ENCODE measurements at regions not wholly inside any gene's neighbourhood (a gene's known extent, or its start where the extent isn't known, plus 50 kb on each side); places are given as distances from the start of the nearest gene placed in this dataset.
"Not testable (repeated sequence)": the region's sequence is repeated elsewhere in the genome, so short reads cannot be mapped to it uniquely, and the experiment has no call there.

DNA sequence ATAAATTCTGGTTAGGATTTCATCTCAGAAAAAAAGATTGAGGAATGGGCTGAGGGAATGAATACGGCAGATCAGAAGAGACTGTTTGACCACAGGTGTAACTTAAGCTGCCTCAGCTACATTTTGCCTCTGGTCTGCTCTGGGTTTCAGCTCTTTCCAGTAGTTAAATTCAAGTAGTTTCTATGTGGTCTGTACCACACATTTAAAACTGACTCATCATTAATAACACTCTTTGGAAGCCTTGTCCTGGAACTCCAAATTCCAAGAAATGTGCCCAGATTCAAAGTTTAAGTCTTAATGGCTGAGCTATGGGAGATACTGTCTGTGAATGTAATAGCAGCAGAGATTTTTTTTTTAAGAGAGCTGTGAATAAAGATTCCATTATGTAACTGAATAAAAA lies 133.1 kb upstream of the IGSF10 start:
- no peak for DNase-seq (ENCODE audit: low spot score)

DNA sequence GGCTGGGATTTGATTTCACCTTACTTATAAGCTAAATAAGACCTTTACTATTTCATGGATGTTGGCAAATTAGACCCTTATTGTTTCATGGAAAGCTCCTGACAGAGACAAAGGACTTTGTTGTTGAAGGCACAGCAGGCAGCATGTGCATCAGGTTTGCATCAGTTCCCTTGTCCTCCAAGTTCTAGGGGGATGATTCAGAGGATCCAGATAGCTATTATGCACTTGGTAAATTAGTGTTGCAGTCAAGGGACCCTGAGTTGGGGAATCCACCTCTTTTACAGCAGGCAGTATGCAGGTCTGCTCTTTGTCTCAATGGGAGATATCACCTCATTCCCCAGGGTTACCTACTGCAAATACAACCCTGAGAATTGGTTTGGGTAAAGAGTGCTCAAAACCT lies 131.4 kb upstream of the IGSF10 start:
- DNase-seq (ENCODE audit: low spot score), result no peak

DNA sequence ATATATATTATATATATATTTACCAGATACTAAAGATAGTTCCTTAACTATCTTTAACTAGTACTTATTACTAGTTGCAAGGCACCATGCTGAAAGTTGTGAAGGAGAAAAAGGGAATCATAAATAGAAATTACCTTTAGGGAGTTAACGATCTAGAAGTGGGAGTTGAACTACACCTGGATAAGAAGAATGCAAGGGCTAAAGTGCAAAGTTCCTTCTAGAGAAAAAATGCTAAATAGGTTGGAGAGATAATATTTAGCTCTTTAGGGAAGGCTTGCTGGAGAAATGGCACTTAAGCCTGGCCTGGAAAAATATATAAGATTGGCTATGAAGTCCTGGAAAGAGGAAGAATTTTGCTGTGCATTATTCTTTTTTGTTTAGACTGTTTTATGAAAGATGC lies 130.6 kb upstream of the IGSF10 start:
- no peak for DNase-seq (ENCODE audit: low spot score)

DNA sequence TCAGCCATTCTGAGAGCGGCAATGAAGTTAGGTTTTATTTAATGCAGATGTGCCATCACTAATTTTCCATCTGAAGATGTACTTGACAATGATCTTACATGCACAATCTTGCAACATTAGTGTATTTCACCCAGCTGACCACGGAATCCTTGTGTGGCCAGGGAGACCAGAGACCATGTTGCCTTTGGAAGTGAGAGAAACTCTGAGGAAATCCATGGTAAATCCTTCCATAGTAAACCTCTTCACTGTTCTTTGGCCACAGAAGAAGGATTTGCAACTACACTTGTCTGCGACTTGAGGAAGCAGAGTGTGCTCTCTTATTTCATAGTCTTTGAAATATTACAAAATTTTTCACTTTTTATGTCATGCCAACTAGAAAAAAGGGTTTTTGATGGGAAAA lies 128.4 kb upstream of the IGSF10 start:
- no peak for DNase-seq (ENCODE audit: low spot score)

DNA sequence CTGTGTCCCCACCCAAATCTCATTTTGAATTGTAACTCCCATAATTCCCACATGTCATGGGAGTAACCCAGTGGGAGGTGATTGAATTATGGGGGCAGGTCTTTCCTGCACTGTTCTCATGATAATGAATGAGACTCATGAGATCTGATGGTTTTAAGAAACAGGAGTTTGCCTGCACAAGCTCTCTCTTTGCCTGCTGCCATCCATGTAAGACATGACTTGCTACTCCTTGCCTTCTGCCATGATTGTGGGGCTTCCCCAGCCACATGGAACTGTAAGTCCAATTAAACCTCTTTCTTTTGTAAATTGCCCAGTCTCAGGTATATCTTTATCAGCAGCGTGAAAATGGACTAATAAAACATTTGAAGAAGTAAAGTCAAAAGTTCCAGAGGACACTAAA lies 126.8 kb upstream of the IGSF10 start:
- DNase-seq (ENCODE audit: low spot score), result not testable (repeated sequence)

DNA sequence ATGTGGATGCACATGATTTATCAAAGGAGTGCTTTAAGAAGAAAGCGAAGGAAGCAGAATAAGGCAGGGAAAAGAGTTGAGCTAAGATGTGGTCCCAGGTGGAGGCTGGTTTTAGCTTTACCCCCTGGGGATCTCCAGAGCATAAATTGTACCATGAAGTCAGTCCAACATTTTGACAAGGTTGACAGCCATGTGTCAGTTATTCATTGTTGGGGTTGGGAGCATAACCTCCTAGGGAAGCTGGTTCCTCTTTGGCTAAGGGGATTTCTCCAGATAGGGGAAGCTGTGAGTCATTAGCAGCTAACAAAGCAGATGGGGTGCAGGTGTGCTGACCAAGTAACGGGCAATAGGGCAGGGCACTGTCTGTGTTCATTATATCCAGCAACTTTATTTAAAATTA lies 123.7 kb upstream of the IGSF10 start:
- no peak for DNase-seq (ENCODE audit: low spot score)

DNA sequence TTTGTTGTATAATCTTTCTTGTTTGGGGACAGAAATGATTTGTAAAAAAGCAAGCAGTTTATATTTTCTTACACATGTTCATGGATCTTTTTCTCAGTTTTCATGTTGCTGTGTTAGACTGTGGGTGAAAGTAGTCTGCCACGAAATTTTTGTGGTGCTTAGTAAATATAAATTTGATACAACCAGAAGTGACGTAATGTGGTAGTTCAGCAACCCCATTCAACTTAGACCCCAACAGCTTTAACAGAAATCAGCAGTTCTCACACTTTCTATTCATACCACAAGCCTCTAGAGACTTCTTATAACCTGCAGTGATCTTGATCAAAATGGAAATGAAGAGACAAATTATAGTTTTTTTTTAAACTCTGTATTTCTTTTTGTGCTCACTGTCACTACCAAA lies 120.2 kb upstream of the IGSF10 start:
- DNase-seq (ENCODE audit: low spot score), result no peak

DNA sequence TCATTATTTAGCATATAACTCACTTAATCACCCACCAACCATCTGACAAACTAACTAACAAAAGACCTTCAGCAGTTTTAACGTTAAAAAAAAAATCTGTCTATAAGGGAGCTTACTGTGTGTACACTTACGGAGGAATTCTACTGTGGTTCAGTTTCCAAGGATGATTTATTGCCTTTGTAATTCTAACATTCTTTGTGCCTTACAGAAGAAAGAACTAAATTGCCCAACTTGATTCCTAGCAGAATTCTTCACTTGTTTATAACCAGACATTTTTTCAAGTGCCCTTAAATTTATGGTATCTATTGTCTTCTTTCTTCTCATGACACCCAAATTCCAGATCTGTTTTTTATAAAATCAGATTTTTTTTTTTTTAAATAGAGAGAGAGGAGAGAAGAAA lies 119.7 kb upstream of the IGSF10 start:
- DNase-seq (ENCODE audit: low spot score), result no peak

DNA sequence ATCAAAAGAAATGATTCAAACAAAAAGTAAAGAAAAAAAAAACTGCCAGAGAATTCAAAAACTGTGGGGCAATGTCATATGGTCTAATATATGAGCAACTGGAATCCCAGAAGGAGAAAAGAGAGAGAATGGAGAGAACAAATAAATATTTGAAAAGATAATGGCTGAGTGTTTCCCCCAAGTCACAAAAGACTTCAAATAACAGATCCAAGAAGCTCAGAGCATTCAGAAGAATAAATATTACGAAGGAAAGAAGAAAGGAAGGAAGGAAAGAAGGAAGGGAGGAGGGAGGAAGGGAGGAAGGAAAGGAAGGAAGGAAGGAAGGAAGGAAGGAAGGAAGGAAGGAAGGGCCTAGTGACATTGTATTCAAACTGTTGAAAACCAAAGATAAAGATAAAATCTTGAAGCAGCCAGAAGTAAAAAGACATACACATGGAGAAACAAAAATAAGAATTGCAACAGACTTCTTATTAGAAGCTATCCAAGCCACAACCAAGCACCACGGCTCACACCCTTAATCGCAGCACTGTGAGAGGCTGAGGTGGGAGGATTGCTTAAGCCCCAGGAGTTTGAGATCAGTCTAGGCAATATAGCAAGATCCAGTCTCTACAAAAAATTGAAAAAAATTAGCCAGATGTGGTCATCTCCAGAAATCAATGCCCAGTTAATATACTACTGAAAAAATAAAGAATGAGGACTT lies 118.9 kb upstream of the IGSF10 start:
- no peak for DNase-seq (ENCODE audit: low spot score)

DNA sequence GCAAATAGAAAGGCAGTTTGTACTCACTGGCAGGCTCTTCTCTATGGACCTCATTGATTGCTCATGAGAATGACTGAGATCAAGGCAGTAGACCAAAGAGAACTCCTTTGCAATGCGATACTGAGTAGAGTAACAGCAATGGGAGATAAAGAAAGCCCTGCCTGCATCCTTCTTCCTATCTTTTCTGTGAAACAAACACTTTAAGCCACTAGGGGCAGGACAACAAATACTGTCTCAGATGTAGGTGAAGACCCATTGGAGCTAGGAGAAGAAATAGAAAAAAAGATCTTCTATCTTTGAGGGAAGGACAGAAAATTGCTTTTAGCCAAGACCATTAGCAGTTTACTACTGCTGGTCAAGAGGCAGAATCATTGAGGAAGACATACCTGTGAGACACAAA lies 117.6 kb upstream of the IGSF10 start:
- DNase-seq (ENCODE audit: low spot score), result no peak

DNA sequence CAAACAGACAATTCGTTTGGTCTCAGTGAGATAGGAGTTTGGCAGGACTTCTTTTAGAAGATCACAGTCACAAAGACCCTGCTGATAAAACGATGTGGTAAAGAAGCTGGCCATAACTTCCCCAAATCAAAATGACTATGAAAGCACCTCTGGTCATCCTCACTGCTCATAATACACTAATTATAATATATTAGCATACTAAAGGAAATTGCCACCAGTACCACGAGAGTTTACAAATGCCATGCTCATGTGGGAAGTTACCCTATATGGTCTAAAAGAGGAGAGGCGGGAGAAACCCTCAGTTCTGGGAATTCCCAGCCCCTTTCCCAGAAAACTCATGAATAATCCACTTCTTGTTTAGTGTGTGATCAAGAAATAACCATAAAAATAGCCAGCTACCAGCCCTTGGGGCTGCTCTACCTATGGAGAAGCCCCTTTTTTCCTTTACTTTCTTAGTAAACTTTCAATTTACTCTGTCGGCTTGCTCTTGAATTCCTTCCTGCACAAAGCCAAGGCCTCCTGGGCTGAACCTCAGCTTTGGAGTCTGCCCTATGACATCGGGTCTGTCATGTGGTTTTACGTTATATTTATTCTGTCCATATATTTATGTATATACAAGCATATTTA lies 115.8 kb upstream of the IGSF10 start:
- DNase-seq (ENCODE audit: low spot score), result no peak

DNA sequence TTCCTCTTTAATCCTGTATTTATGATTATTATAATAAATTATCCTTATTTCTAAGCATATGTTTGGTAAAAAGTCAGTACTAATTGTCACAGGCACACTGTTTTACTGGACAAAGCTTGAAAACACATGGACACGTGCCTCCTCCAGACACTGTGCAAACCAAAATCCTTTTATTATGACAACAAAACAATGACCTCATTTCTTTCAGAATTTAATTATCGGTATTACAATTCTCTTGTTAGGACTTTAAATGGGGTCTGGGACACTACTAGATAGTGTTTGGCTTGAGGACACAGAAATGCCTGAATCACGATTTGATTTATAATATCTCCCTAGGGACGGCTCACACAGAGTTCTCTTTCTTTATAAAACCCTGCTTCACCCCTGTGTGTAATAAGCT lies 107.3 kb upstream of the IGSF10 start:
- no peak for DNase-seq (ENCODE audit: low spot score)

DNA sequence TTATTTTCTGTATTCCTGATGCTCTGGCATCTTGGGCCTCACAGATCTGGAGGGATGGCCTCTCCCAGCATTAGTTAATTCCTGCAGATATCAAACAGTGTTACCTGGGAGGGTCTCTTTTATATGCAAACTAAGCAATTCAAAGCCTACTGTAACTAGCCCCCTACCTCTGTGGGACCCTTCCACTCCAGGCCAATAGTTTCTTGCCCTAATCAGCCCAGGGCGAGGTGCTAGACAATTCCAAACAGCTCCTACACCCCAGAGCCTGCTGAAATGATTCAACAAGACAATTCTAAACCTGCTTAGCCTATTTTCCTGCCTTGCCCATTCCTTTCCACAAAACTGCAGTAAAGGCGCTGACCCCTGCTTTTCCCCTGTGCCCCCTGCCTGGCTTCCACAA lies 106.6 kb upstream of the IGSF10 start:
- DNase-seq (ENCODE audit: low spot score), result no peak

DNA sequence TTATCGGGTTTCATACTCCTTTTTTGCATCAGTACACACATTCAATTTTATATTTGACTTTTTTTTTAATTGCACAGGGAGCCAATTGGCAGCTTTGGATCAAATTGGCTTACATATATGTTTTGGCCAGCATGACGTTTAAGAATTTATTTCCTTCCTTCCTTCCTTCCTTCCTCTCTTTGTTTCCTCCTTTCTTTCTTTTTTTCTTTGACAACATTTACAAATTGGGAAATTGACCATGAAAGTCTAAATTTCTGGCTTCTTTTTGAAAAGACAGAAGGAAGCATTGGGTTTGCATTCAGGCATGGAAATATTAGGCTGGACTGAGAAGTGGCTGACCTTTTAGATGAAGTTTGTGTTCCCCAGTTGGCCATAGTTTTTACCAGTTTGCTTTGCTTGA lies 103.4 kb upstream of the IGSF10 start:
- DNase-seq (ENCODE audit: low spot score), result no peak

DNA sequence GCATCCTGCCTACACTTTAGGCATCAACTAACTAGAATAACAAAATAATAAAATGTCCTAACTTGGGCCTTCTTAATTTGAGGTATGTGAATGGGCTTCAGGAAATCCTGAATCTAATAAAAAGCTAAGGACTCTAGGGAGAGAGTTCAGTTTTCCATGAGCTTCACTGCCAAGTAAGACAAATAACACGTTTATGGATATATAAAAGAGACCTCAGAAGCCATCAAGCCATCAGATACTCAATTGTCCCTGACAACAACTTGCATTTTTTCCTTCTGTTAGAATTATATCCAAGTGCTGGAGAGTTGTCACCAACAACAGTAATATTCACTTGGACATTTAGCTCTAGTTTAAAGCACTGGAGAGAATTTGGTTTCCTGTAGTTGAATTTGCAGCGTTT lies 102.4 kb upstream of the IGSF10 start:
- no peak for DNase-seq (ENCODE audit: low spot score)

DNA sequence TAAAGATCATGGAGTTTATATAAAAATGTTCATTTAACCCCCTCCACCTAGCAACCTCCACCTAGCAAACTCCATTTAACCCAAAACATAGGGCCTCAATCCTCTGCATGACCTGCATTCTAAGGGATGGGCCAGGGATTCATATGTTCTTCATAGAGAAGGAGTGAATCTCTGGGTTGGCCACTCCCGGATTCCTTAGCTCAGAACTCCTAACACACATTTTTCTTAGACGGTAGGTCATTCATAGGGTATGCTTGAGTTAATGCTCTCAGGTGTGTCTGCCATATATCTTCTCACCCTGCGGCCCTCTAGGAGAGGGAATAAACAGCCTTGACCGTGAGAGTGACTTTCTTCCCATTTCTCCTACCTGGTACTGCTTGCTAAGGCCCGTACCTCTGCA lies 102.0 kb upstream of the IGSF10 start:
- DNase-seq (ENCODE audit: low spot score), result no peak

DNA sequence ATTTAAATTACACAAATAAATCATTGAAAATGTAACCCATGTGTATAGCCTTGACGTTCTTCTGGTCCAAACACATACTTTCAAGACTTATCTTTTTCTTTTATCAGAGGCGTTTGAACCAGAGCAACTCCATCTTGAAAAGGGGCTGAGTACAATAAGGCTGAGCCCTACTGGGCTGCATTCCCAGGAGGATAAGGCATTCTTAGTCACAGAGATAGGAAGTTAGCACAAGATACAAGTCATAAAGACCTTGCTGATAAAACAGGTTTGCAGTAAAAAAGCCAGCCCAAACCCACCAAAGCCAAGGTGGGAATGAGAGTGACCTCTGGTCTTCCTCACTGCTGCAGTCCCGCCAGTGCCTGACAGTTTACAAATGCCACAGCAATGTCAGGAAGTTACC lies 101.0 kb upstream of the IGSF10 start:
- no peak for DNase-seq (ENCODE audit: low spot score)

DNA sequence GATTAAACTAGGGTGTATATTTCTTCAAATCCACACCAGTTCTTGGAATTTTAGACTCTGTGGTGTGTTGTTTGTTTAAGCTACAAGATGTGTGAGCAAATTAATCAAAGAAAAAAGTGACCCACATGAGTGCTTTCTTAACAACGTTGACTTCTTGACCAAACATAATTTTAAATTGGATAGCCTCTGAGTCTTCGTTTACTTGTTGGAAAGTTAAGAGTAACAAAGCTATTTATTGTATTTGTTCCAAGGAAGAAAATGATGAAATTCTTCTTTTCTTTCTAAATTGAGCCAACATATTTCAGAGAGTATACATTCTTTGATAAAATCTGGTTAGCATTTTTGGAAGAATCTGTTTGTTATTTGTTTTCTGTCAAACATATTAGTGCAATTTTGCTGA lies 99.9 kb upstream of the IGSF10 start:
- no peak for DNase-seq (ENCODE audit: low spot score)

DNA sequence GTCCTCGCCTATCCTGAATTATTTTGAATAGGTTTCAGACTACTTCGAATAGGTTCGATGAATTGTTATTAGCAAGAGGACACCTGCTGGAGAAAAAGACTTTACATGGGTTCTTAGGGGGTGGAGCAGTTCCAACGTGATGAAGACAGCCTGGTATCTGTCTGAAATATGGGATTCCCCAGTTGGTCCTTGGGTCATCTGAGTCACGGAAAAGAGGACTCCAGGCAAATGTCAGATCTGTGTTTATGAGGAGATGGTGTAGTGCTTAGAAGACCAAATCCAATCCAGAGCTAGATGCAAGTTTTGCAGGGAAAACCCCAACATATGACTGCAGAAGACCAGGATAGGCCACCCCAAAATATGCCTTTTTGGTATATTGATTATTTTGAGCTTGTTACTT lies 98.9 kb upstream of the IGSF10 start:
- no peak for DNase-seq (ENCODE audit: low spot score)

DNA sequence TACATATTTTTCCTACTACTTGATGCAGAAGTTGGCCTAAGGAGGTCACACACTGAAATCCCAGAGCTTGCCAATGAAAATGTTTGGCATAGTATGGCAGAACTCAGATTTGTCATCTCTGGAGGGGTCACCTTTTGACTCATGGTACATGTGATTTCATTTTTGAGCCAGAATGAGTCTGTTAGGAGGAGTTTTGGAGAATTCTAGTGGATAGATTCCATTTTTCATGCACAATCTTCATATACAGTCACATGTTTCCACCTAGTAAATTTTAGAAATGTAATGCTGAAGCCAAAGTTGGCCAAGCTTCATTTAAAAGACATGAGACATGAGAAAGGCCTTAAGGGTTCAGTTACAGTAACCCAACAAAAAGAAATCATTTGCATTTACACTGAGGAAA lies 97.8 kb upstream of the IGSF10 start:
- no peak for DNase-seq (ENCODE audit: low spot score)

DNA sequence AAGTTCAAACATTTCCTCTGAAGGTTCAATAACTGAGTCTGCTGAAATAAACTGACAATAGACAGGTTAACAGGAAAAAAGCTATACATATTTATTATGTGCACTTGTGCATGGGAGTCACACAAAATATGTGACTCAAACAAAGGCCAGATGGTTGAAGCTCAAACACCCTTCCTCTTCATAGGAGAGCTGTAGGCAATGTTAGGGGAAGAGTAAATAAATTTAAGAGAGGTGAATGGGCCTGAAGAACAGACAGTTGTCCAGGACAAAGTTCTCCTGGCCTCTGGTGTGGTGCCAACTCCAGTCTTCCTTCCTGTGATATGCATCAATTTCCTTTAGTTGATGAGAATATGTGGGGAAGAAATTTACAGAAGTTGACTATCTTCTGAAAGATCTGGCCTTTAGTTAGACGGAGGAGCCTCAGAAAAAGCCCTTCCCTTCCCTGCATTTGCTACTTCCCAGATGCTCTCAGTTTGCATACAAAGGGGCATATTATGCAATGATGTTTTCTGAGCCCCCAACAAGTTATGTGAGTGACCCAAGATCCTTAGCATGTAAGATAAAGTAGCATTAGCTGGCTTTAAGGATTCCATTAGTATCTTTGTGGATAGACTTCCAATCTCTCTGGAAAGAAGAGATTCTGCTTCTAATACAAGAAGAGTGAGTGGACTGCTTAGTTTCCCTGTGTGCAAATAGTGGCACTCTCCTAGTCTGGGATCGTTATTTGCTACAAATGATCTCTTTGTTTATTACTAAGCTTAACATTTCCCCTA lies 96.4 kb upstream of the IGSF10 start:
- DNase-seq (ENCODE audit: low spot score), result no peak

DNA sequence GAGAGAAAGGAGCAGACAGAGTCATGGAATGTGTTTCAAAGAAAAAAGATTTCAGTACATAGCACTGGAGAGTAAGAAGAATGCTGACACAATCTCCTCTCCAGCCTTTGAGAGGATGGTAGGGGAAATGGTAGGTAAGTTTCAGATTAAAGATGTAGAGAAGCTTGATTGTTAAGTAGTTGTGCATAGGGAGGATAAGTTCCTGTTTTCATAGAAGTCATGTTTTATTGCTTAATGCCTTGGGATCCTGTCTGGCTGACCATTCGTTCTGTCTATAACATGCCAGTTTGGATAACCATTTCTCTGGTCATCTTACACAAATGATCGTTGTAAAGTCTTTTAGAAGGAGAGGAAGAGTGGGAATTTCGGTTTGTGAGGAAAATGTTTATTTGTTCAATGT lies 95.7 kb upstream of the IGSF10 start:
- no peak for DNase-seq (ENCODE audit: low spot score)

DNA sequence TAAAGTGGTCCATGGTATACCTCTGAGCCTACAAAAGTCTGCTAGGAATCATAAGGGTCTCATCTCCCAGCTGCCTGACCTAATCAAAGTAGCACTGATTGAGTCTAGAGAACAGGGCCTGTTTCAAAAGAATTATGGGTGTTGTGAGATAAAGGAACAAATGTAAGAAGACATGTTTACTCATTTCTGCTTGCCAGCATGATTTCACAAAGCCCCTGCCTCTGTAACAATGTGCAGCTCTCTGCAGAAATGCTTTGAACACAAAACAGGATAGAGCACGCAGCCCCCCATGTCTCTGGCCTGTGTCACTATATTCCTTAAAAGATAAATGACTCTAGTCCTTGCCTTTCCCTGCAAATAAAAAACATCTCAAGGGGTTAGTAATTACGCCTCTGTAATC lies 94.7 kb upstream of the IGSF10 start:
- DNase-seq (ENCODE audit: low spot score), result no peak

DNA sequence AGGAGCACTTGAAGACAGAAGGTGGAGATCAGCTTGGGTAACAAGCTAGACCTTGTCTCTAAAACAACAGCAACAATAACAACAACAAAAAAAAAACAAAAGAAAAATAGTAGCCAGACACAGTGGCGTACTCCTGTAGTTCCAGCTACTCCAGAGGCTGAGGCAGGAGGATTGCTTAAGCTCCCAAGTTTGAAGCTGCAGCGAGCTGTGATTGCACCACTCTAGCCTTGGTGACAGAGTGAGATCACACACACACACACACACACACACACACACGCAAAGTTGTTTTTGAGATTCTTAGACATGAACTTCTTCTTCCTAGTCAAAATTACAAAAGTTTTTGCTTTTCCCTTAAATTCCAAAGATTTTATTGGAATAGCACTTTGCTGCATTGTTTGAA lies 93.0 kb upstream of the IGSF10 start:
- DNase-seq (ENCODE audit: low spot score), result no peak

All from Ammon's horn (tissue), 1 donor.